SHP77 treated with DMSO at 0.1 percent for 48 hours (cell line): ENCODE measurements at regions not wholly inside any gene's neighbourhood (a gene's known extent, or its start where the extent isn't known, plus 50 kb on each side); places are given as distances from the start of the nearest gene placed in this dataset.
"Not testable (repeated sequence)": the region's sequence is repeated elsewhere in the genome, so short reads cannot be mapped to it uniquely, and the experiment has no call there.

Experiments
- DNase-seq: peaks from one replicate; lab custom pipeline; 2025; lab: John Stamatoyannopoulos, UW

DNA sequence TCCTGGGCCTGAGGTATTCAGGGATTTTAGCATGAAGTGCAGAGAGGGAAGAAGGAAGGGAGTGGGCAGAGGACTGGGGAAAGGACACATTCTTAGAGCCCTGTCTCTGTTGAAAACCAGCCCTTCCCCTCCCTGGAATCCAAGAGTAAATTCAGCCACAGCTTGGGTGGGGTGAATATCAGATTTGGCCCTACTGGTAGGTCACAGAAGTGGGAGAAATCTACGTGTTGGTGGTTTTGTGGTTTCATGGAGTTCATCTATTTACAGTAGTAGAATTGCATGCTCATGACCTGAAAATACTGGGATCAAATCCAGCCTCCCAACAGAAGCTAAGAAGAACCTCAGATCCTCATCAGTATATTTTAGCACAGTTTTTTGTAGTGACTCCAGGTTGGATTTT, 404.4 kb downstream of the BMP2 start:
- DNase-seq, result no peak

DNA sequence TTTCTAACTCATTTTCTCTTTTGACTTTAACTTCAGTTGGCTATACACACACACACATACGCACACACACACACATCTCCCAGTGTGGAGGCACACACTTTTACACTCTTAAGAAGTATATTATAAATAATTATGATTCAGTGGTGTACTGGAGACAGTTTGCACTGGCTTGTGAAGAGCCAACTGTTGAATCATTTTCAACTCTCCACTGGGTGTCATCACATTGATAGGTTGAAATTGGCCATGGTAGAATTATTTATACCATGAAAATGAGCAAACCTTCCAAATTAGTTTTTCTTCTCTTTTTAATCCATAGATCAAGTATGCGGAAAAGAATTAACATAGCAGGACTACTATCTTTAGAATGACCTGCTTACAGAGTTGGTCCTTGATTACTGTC, 407.1 kb downstream of the BMP2 start:
- no peak for DNase-seq

DNA sequence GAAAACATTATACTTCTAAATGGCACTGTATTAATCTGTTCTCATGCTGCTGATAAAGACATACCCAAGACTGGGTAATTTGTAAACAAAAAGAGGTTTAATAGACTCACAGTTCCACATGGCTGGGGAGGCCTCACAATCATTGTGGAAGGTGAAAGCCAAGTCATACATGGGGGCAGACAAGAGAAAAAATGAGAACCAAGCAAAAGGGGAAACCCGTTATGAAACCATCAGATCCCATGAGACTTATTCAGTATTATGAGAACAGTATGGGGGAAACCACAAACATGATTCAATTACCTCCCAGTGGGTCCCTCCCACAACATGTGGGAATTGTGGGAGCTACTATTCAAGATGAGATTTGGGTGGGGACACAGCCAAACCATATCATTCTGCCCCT, 408.3 kb downstream of the BMP2 start:
- not testable (repeated sequence) for DNase-seq

DNA sequence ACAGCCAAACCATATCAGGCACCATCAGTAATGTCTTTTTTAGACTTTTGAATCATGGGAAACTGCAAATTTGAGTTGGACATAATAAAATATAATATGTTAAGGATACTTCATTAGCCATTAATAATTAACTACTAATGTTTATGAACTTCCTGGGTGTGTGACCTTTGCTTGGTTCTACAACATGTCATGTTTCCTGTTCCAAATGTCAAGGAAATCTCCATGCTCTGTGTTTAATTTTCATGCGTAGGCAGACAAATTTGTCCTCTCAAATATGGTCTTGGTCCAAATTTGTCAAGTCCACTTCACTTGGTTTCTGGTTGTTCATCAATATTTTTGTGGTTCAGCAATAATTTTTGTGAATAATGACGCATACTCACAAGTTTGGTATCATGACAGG, 410.5 kb downstream of the BMP2 start:
- no peak for DNase-seq

DNA sequence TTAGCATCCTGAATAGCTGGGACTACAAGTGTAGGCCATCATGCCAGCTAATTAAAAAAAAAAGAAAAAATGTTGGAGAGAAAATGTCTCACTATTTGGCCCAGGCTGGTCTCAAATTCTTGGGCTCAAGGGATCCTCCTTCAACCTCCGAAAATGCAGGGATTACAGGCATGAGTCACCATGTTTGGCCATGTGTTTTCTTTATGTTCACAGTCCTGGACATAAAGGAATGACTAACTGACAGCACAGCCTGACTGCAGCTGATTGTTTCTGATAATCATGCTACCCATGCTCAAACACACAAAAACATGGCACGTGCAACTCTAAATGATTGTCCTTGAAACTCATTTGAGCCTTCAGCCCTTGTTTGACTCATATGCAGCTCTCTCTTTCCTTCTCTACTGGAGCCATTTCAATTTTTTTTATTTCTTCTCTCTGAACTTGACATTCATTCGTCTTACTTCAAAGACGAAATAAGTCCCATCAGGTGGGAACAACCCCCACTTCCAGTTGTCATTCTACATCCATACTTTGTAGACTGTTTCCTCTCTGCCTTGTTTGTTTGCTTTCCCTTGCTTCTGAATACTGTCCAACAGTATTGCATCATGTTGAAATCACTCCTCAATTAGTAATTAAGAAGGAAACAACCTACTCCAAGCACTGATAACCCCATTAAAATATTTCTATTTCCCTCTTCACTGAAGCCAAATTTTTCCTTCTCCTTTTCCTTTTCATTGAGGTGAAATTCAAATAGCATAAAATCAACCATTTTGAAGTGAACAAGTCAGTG, 413.0 kb downstream of the BMP2 start:
- no peak for DNase-seq

DNA sequence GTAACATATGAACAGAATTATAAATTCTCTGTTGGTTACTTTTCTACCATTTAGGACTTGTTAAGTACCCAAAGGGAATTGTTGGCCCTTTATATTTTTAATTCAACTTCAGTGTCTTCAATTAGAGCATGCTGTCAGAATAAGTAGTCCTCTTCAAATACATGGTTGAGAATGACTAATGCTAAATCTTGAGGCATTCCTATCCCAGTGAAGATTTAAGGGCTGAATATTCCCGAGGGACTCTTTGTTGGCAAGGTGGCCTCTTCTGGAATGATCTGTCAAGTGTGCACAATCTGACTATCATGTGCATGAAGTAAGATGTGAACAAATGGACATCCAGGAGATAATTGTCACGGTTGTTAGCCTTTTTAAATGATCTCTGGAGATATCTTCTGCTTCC, 421.7 kb downstream of the BMP2 start:
- DNase-seq, result no peak

DNA sequence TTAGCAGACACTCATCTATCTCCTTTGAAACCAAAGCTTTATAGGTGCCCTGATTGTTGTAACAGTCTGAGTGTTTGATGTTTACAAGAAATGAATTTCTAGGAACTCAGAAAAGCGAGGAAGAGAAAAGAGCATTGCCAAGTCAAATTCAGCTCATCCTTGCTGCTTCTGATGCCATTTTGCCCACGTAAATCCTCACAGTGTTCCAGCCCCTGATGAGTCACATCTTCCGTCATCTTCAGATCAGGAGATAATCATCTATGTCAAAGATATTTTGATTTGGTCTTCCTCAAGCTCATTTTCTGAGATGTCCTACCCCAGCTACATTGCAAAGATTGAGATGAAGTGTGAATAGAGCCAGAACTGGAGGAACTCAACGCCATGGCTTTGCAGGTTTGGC, 426.2 kb downstream of the BMP2 start:
- DNase-seq, result no peak

DNA sequence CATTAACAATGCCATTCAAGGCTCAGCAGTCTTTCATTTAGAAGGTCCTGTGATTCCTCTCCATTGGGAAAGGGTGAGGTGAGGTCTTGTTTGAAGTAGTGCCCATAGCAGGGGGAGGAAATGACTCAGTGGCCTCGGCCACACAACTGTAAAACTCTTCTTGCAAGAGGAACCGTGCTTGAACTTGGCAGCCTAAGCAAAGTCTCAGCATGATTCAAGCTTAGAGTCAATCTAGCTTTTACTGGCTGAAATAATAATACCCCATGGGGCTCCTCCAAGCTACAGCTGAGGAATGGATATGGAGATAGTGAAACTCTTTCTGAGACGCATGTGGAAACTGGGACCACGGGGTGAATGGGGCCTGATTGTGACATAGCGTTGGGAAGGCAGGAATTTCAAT, 428.2 kb downstream of the BMP2 start:
- no peak for DNase-seq

DNA sequence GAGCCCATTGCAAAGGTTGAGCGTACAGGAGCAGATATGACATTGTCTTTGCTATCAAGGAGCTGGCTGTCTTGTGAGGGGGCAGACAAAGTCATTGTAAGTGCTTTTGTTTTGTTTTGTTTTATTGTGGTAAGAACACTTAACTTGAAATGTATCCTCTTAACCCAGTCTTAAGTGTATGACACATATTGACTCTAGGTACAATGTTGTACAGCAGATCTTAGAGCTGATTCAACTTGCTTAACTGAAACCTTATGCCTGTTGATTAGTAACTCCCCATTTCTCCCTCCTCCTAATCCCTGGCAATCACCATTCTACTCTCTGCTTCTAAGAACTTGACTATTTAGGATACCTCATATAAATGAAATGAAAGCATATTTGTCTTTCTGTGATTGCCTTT, 429.0 kb downstream of the BMP2 start:
- no peak for DNase-seq

DNA sequence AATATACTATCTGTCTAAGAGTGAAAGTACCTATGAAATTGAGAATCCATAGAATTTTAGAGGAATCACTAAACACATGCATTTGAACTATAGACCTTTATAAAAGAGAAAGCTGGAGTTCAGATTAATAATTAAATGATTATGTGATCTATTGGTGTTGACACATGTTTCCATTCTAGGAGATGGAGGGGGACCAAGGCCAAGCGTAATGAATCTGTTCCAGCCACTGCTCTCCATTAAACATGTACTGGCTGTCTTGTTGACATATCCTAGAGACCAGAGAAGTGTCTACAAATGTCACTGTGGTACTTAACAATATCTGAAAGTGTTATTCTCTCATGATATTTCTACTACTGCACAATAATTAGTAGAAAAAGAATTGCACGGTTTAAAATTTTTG, 432.4 kb downstream of the BMP2 start:
- no peak for DNase-seq

DNA sequence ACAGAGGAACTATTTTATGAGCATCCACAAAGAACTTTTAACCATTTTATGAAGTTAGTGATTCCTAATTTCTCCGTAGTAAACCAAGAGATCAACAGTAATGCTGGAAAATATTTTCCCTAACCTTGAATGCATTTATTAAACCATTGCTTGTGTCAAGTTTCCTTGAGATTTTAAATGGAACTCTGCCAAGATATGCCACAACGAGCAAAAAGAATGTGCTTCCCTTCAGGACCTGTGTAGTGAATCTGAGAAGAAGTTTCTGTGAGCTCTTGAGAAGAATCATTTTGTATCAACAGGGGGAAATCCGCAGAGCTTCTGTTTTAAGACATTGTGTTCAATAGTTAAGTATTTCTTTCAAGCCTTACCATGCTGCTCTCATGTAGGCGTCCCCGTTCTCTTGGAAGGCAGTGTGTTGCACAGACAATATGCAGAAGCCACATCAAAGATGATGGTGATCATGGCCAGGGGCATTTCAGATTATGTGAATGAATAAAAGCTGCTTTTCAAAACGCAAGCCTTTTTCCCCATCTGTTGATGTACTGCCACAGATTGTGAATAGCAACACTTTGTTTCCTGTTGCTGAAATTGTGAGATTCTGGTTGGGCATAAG, 439.8 kb downstream of the BMP2 start:
- DNase-seq, result no peak

DNA sequence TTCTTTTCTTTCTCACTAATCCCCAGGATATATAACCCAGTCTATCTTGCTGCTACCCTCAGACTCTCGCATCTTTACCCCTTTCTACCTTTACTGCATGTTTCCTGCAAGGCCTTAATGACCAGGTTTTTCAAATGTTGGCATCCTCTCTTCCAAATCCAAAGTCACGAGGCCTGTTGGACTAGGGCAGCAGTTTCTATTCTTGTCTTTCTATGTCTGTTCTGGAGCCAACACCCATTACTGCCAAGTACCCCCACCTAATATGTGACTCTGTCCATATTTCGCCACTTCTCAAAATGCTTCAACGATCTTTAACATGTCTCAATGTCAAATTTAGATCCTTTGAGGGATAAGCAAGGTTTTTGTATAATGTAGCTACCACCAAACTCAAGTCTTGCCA, 443.4 kb downstream of the BMP2 start:
- DNase-seq, result no peak

DNA sequence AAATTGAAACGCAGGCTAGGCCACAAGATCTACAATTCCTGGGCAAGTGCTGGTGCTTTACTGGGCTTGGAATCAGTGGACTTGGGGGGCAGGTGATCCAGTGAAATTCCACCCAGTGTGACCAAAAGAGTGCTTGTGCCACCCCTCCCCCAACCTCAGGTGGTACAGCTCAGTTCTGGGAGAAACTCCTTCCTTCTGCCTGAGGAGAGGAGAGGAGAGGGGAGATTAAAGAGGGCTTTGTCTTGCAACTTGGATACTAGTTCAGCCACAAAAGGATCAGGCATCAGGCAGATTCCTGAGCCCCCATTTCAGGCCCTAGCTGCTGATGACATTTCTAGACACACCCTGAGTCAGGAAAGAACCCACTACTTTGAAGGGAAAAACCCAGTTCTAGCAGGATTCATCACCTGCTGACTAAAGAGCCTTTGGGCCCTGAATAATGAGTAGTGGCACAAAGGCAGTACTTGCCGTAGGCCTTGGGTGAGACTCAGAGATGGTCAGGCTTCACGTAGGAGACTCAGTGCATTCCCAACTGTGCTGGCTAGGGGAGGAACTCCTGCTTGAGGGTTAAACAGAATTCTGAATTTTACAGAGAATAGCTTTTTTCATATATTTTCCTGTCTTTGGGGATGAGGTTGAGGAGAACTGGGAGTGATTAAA, 446.7 kb downstream of the BMP2 start:
- DNase-seq, result no peak

DNA sequence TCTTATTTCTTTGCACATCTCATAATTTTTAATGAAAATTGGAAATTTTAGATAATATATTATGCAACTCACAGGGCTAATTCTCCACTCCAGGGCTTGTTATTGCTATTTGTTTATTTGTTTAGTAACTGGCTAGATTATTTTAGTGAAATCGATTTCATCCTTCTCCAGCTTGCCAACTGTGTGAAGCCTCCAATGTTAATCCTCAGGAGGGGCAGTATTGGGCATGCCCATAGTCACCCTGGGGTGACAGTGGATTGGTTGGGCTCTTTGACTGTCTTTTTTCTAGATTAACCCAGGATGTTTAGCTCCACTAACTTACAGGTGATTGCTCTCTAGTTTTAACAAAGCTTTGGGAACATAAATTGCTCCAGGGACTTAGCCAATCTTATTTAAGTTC, 450.1 kb downstream of the BMP2 start:
- no peak for DNase-seq

DNA sequence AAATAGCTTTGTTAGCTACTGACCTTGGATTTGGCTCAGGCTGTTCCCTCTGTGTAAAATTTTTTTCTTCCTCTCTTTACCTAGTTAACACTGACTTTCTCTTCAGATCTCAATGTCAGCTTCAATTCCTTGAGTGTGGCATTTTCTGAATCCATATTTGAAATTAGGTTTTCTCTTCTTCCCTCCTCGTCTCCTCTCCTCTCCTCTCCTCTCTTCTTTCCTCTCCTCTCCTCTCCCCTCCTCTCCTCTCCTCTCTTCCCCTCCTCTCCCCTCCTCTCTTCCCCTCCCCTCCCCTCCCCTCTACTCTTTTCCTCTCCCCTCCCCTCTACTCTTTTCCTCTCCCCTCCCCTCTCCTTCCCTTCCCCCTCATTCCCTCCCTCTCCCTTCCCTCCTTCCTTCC, 453.3 kb downstream of the BMP2 start:
- DNase-seq, result no peak

DNA sequence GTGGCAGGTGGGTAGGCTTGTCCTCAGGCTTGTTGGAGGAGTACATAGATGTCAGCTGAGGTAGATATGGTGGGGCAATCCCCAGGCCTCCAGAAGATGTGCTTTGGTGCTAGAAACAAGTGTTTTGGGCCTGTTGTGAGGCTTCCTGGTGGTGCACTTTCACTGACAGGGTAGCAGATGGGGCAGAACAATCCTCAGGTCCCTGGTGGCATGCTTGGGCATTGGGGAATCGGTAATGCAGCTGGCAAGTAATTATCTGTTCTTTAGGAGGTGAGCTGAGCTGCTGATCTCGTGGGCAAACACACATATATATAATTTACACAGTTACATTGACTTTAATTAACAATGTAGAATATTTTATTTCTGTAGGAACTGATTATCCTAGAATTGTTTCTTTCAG, 458.7 kb downstream of the BMP2 start:
- DNase-seq, result no peak

DNA sequence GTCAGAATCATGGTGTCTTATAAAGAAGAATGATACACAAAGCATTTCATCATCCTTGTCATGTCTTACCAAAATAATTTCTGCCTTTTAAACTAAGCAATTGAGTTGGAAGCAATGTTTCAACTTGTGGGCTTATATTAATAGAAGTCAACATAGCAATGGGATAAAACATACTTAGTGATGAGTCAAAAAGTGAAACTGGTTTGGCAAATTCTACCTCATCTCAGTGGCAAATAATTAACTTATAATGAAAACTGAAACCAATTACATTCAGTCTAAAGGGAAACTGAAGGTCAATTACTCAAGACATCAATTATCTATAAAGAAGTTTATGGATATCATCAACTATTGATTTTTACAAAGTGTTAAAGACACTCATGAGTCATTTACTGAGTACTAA, 463.8 kb downstream of the BMP2 start:
- no peak for DNase-seq

DNA sequence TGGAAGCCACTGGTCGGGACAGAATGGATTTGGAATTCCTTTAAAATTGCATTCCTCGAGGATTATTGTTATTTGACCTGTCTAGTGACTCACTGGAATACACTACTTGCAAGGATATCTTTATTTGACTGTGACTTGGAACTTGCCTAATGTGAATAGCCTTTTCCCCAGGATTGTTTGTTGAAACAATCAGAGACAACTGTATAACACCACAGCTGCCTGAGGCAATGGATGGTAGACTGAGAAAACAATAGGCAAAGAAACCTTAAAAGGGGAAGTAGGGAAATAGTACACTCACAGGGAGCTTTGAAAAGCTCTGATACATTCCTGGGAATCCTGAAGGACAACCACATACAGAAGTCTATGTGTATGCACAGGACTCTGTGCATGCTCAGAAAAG, 465.3 kb downstream of the BMP2 start:
- DNase-seq, result no peak

DNA sequence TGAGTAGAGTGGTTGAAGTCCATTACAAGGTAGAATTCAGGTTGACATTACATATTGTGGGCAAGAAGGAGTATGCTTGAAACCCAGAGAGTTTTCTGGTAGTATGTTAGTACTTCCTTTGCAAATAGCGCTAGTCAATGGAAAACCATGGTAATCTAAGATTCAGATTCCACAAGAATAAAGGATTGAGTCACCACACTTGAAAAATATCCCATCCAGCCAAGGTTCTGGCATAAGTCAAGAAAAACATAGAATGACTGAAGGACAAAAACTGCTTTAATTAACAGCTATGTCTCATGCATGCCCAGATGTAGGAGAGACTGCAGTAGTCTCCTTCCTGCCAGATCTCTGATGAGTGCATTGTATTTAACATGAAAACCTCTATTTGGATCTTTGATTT, 469.8 kb downstream of the BMP2 start:
- DNase-seq, result no peak

DNA sequence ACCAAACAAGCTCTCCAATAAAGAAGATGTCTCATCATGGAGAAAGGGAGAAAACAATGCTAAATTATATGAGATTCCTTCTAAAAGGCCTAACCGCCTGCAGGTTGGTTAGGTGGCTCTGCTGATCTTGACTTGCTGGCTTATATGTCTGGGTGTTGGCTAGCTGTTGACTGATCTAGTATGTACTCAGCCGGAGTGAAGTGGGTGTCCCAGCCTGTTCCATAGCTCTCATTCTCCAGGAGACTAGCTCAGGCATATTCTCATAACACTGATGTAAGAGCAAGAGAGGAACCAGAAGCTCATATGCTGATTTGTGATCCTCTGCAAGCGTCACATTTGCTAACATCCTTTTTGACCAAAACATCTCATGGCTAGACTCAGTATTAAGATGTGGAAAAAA, 473.0 kb downstream of the BMP2 start:
- no peak for DNase-seq

DNA sequence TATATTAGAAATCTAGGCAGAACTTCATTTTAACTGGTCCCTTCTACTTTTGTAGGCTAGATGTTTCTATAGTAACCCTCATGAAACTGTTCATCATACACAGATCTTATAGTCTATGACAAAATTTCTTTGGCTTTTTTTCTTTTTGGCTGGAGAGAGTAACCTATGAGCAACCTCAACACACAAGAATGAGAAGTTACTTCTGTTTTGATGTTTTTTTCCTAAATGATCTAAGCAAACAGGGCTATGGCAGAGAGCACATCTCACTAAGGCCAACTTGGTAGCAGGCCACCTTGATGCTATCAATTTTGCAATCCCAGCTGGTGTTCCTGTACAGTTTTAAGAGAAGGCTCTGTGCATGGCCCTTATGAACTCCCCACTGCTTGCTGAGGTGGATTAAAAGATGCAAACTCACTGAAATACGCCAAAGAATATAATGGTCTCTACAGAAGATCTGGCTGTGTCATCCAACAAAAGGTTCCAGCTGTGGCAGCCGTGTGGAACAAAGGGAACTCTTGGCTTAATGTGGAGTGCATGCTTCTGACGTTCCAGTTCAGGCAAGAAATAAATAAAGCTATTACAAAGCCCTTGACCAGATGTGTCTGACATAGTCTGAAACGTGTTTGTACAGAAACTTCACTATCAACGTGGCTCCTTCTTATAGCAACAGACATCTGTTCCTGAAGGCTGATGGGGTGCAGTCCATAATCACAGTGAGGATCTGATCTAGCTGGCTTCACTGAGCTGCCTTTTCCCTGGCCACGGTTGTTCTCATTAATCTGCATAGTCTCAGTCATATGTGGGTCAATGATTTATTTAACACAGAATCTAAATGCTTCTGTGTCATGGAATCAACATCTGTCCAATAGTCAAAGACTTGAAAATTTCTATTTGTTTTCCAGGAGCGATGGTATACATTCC, 481.1 kb downstream of the BMP2 start:
- DNase-seq, result no peak

DNA sequence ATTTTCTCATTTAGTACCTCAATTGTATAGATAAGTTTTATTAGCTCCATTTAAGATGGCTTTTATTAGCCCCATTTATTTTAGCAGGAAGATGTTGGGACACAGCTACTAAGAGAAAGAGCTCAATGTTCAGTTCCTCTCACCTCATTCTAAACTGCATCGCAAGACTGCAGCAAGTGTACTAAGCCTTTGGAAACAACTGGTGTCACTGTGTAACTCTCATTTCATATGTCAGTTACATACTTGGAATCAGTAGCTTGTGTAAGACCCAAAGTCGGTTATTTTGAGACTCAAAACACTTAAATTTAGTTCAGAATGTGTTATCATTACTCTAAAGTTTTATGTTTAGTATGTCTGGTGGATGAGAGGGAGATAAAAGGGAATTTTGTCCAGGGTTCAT, 482.9 kb downstream of the BMP2 start:
- DNase-seq, result no peak

DNA sequence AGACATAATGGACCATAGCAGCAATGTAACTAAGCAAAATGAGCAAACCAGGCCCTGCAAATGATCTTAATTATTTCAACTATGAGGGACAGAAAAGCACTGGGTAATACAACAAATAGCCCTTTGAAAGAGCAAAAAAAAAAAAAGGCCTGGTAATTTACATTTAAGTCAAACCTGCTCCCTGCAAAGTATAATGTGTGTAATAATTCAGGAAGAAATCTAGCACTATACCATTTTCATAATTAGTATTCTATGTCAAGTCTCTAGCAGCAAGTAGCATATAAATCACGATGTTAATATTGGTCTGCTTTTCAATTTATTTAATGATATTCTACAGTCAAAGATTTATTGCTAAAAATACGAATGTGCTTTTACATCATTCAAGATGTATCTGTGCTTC, 489.6 kb downstream of the BMP2 start:
- DNase-seq, result no peak
